Testis (tissue), 2 donors: ENCODE measurements at regions not wholly inside any gene's neighbourhood (a gene's known extent, or its start where the extent isn't known, plus 50 kb on each side); places are given as distances from the start of the nearest gene placed in this dataset.

Experiments
- CTCF ChIP-seq, 3 experiments: fragments of 450-650 bp in 2 of 3; fragments of 200-600 bp in 1 of 3; sonication (generic) in 1 of 3; IDR thresholded peaks; one replicate each; pipeline ENCODE4 v1.5.1; 2016 to 2019; ENCODE audit warnings: antibody characterized with exemption in 3 of 3, mild to moderate bottlenecking in 2 of 3, moderate library complexity in 1 of 3
- POLR2A ChIP-seq: fragments of 450-650 bp; IDR thresholded peaks from one replicate; pipeline ENCODE4 v1.6.1; 2017; ENCODE audit warnings: antibody characterized with exemption, mild to moderate bottlenecking, moderate library complexity

- TF ChIP-seq CTCF (IDR thresholded peaks at IDR 0.05): no peak
- no peak for TF ChIP-seq POLR2A
These were observed 153.8 kb downstream of the SPATA18 start for GRCh38 chr4:52204921-52205320.
